GM18868 (cell line): ENCODE measurements at regions not wholly inside any gene's neighbourhood (a gene's known extent, or its start where the extent isn't known, plus 50 kb on each side); places are given as distances from the start of the nearest gene placed in this dataset.
"Not testable (repeated sequence)": the region's sequence is repeated elsewhere in the genome, so short reads cannot be mapped to it uniquely, and the experiment has no call there.

Experiments used
- ATAC-seq: cut with Tn5 transposase; IDR thresholded peaks from one replicate; pipeline ENCODE4 v1.9.1; 2021; ENCODE audit warnings: mild to moderate bottlenecking, moderate library complexity; ENCODE audit not compliant: unreplicated experiment

GRCh38 chr3:107217172-107217571 lies 160.1 kb upstream of the CCDC54 start:
- ATAC-seq, result no peak

GRCh38 chr3:107218864-107219269 lies 158.4 kb upstream of the CCDC54 start:
- no peak for ATAC-seq

GRCh38 chr3:107220538-107220937 lies 156.7 kb upstream of the CCDC54 start:
- ATAC-seq, result no peak

GRCh38 chr3:107221856-107222255 lies 155.4 kb upstream of the CCDC54 start:
- no peak for ATAC-seq

- no peak for ATAC-seq
These were observed 154.3 kb upstream of the CCDC54 start for GRCh38 chr3:107222907-107223306.

- ATAC-seq, result no peak
These were observed 153.1 kb upstream of the CCDC54 start for GRCh38 chr3:107224026-107224596.

- no peak for ATAC-seq
These were observed 150.1 kb upstream of the CCDC54 start for GRCh38 chr3:107227091-107227490.

- ATAC-seq, result not testable (repeated sequence)
These were observed 143.4 kb upstream of the CCDC54 start for GRCh38 chr3:107233877-107234276.

GRCh38 chr3:107235193-107235927 lies 141.9 kb upstream of the CCDC54 start:
- ATAC-seq, result peak; percentile 6

- ATAC-seq, result peak; percentile 64
These were observed 141.3 kb upstream of the CCDC54 start for GRCh38 chr3:107235928-107236315.

- ATAC-seq, result no peak
These were observed 140.4 kb upstream of the CCDC54 start for GRCh38 chr3:107236655-107237337.

GRCh38 chr3:107238787-107239186 lies 138.5 kb upstream of the CCDC54 start:
- no peak for ATAC-seq

GRCh38 chr3:107239703-107240102 lies 137.5 kb upstream of the CCDC54 start:
- no peak for ATAC-seq

GRCh38 chr3:107240183-107241091 lies 136.8 kb upstream of the CCDC54 start:
- peak; percentile 90 for ATAC-seq

GRCh38 chr3:107241217-107241616 lies 136.0 kb upstream of the CCDC54 start:
- ATAC-seq, result peak; percentile 44

- no peak for ATAC-seq
These were observed 134.7 kb upstream of the CCDC54 start for GRCh38 chr3:107242579-107242978.

- ATAC-seq, result no peak
These were observed 130.1 kb upstream of the CCDC54 start for GRCh38 chr3:107247116-107247515.

- no peak for ATAC-seq
These were observed 128.1 kb upstream of the CCDC54 start for GRCh38 chr3:107249132-107249531.

- ATAC-seq, result no peak
These were observed 127.0 kb upstream of the CCDC54 start for GRCh38 chr3:107250221-107250620.

GRCh38 chr3:107251819-107252218 lies 125.4 kb upstream of the CCDC54 start:
- no peak for ATAC-seq

- ATAC-seq, result no peak
These were observed 120.3 kb upstream of the CCDC54 start for GRCh38 chr3:107256963-107257362.
